Liver (tissue), 3 donors: ENCODE measurements at regions not wholly inside any gene's neighbourhood (a gene's known extent, or its start where the extent isn't known, plus 50 kb on each side); places are given as distances from the start of the nearest gene placed in this dataset.

Experiments
- EGR1 ChIP-seq, 2 donors: IDR thresholded peaks; 2 replicates each; pipeline ENCODE4 v1.6.1; 2016 to 2018; ENCODE audit warnings: antibody characterized with exemption in 2 of 2, low read depth in 2 of 2
- HNF4G ChIP-seq: IDR thresholded peaks from 2 replicates; pipeline ENCODE4 v1.6.1; 2016; ENCODE audit warnings: antibody characterized with exemption
- RAD21 ChIP-seq, 2 donors: IDR thresholded peaks; 2 replicates each; pipeline ENCODE4 v1.6.1; 2016; ENCODE audit warnings: antibody characterized with exemption in 2 of 2, mild to moderate bottlenecking in 2 of 2
- RXRA ChIP-seq, 2 donors: IDR thresholded peaks; 2 replicates each; pipeline ENCODE4 v1.6.1; 2017 to 2018; ENCODE audit warnings: antibody characterized with exemption in 2 of 2, mild to moderate bottlenecking in 1 of 2
- TF ChIP-seq, protein P1 (sequence below): IDR thresholded peaks from 2 replicates; pipeline ENCODE4 v1.6.1; 2016; ENCODE audit warnings: antibody characterized with exemption
- TF ChIP-seq, protein P2 (sequence below): fragments of 150-350 bp; IDR thresholded peaks from 2 replicates; pipeline ENCODE4 v1.5.1; 2017; ENCODE audit warnings: improper control_type of control experiment, low read depth, low read length; ENCODE audit not compliant: missing input control
- TF ChIP-seq, protein P3 (sequence below): IDR thresholded peaks from 2 replicates; pipeline ENCODE4 v1.6.1; 2016; ENCODE audit warnings: antibody characterized with exemption
- TF ChIP-seq, protein P4 (sequence below): IDR thresholded peaks from 2 replicates; pipeline ENCODE4 v1.6.1; 2016; ENCODE audit warnings: antibody characterized with exemption, mild to moderate bottlenecking
- TF ChIP-seq, protein P5 (sequence below): IDR thresholded peaks from 2 replicates; pipeline ENCODE4 v1.6.1; 2016; ENCODE audit warnings: antibody characterized with exemption
- donor health status: healthy.
- donor health status: healthy.

DNA sequence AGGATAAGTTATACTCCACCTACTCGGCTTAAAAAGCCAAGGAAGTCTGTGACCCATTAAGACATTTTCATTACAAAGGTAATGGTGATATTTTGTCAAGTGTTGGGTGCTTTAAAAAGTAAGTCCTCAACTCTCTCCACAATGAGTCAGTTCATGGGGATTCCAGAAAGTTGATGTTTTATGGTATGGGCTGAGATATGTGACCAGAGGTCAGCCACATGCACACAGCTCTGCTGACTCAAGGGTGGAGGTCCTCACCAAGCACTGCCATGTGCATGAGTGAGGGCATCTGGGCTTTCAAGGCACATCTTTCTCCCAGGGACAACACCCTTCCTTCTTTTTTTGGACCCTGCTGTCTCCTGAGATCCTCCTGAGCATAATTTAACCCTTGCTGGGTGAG, 292.9 kb downstream of the PTEN start:
- TF ChIP-seq RXRA (IDR thresholded peaks at IDR 0.05) (no peak), EGR1 (IDR thresholded peaks at IDR 0.05; ENCODE audit: low read depth in 2 of 2) (no peak), HNF4G (no peak), RAD21 (IDR thresholded peaks at IDR 0.05) (no peak)
- TF ChIP-seq, protein P1, sequence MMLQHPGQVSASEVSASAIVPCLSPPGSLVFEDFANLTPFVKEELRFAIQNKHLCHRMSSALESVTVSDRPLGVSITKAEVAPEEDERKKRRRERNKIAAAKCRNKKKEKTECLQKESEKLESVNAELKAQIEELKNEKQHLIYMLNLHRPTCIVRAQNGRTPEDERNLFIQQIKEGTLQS, result no peak
- TF ChIP-seq, protein P2, sequence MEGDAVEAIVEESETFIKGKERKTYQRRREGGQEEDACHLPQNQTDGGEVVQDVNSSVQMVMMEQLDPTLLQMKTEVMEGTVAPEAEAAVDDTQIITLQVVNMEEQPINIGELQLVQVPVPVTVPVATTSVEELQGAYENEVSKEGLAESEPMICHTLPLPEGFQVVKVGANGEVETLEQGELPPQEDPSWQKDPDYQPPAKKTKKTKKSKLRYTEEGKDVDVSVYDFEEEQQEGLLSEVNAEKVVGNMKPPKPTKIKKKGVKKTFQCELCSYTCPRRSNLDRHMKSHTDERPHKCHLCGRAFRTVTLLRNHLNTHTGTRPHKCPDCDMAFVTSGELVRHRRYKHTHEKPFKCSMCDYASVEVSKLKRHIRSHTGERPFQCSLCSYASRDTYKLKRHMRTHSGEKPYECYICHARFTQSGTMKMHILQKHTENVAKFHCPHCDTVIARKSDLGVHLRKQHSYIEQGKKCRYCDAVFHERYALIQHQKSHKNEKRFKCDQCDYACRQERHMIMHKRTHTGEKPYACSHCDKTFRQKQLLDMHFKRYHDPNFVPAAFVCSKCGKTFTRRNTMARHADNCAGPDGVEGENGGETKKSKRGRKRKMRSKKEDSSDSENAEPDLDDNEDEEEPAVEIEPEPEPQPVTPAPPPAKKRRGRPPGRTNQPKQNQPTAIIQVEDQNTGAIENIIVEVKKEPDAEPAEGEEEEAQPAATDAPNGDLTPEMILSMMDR, result no peak
- TF ChIP-seq, protein P3, sequence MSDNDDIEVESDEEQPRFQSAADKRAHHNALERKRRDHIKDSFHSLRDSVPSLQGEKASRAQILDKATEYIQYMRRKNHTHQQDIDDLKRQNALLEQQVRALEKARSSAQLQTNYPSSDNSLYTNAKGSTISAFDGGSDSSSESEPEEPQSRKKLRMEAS, result no peak
- TF ChIP-seq, protein P4, sequence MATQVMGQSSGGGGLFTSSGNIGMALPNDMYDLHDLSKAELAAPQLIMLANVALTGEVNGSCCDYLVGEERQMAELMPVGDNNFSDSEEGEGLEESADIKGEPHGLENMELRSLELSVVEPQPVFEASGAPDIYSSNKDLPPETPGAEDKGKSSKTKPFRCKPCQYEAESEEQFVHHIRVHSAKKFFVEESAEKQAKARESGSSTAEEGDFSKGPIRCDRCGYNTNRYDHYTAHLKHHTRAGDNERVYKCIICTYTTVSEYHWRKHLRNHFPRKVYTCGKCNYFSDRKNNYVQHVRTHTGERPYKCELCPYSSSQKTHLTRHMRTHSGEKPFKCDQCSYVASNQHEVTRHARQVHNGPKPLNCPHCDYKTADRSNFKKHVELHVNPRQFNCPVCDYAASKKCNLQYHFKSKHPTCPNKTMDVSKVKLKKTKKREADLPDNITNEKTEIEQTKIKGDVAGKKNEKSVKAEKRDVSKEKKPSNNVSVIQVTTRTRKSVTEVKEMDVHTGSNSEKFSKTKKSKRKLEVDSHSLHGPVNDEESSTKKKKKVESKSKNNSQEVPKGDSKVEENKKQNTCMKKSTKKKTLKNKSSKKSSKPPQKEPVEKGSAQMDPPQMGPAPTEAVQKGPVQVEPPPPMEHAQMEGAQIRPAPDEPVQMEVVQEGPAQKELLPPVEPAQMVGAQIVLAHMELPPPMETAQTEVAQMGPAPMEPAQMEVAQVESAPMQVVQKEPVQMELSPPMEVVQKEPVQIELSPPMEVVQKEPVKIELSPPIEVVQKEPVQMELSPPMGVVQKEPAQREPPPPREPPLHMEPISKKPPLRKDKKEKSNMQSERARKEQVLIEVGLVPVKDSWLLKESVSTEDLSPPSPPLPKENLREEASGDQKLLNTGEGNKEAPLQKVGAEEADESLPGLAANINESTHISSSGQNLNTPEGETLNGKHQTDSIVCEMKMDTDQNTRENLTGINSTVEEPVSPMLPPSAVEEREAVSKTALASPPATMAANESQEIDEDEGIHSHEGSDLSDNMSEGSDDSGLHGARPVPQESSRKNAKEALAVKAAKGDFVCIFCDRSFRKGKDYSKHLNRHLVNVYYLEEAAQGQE, result no peak
- TF ChIP-seq, protein P5, sequence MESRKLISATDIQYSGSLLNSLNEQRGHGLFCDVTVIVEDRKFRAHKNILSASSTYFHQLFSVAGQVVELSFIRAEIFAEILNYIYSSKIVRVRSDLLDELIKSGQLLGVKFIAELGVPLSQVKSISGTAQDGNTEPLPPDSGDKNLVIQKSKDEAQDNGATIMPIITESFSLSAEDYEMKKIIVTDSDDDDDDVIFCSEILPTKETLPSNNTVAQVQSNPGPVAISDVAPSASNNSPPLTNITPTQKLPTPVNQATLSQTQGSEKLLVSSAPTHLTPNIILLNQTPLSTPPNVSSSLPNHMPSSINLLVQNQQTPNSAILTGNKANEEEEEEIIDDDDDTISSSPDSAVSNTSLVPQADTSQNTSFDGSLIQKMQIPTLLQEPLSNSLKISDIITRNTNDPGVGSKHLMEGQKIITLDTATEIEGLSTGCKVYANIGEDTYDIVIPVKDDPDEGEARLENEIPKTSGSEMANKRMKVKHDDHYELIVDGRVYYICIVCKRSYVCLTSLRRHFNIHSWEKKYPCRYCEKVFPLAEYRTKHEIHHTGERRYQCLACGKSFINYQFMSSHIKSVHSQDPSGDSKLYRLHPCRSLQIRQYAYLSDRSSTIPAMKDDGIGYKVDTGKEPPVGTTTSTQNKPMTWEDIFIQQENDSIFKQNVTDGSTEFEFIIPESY, result no peak
